ENCODE measurements at regions not wholly inside any gene's neighbourhood (a gene's known extent, or its start where the extent isn't known, plus 50 kb on each side); places are given as distances from the start of the nearest gene placed in this dataset.
"Not testable (repeated sequence)": the region's sequence is repeated elsewhere in the genome, so short reads cannot be mapped to it uniquely, and the experiment has no call there.

DNA sequence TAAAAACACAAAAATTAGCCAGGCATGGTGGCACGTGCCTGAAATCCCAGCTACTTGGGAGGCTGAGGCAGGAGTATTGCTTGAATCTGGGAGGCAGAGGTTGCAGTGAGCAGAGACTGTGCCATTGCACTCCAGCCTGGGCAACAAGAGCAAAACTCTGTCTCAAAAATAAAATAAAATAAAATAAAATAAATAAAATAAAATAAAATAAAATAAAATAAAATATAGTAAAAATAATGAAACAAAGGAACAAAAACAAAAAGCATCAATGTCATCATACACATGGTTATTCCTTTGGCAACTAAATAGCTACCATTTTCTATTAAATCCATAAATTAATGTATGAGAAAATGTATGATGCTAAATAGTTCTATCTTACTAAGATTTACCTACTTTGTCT lies 1123.9 kb downstream of the MRPL39 start:
- TF ChIP-seq POLR2AphosphoS5, POLR2A (IDR thresholded peaks at IDR 0.05): not testable (repeated sequence)
- TF ChIP-seq, protein P1, sequence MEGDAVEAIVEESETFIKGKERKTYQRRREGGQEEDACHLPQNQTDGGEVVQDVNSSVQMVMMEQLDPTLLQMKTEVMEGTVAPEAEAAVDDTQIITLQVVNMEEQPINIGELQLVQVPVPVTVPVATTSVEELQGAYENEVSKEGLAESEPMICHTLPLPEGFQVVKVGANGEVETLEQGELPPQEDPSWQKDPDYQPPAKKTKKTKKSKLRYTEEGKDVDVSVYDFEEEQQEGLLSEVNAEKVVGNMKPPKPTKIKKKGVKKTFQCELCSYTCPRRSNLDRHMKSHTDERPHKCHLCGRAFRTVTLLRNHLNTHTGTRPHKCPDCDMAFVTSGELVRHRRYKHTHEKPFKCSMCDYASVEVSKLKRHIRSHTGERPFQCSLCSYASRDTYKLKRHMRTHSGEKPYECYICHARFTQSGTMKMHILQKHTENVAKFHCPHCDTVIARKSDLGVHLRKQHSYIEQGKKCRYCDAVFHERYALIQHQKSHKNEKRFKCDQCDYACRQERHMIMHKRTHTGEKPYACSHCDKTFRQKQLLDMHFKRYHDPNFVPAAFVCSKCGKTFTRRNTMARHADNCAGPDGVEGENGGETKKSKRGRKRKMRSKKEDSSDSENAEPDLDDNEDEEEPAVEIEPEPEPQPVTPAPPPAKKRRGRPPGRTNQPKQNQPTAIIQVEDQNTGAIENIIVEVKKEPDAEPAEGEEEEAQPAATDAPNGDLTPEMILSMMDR (IDR thresholded peaks at IDR 0.05) = not testable (repeated sequence)
